ENCODE measurements at regions not wholly inside any gene's neighbourhood (a gene's known extent, or its start where the extent isn't known, plus 50 kb on each side); places are given as distances from the start of the nearest gene placed in this dataset.
"Not testable (repeated sequence)": the region's sequence is repeated elsewhere in the genome, so short reads cannot be mapped to it uniquely, and the experiment has no call there.

- no peak for DNase-seq (ENCODE audit: low read depth in 4 of 4, low spot score in 2 of 4)
Measured at GRCh38 chr4:117135634-117136354, 50.4 kb upstream of the TRAM1L1 start.

- DNase-seq (ENCODE audit: low read depth in 4 of 4, low spot score in 2 of 4) = no peak
Measured at GRCh38 chr4:117137145-117137544, 51.8 kb upstream of the TRAM1L1 start.

- not testable (repeated sequence) for DNase-seq (ENCODE audit: low read depth in 4 of 4, low spot score in 2 of 4)
Measured at GRCh38 chr4:117138732-117139131, 53.4 kb upstream of the TRAM1L1 start.

GRCh38 chr4:117154251-117154650, 68.9 kb upstream of the TRAM1L1 start:
- DNase-seq (ENCODE audit: low read depth in 4 of 4, low spot score in 2 of 4) = no peak

GRCh38 chr4:117156806-117157205, 71.4 kb upstream of the TRAM1L1 start:
- DNase-seq (ENCODE audit: low read depth in 4 of 4, low spot score in 2 of 4) = no peak

GRCh38 chr4:117157360-117157759, 72.0 kb upstream of the TRAM1L1 start:
- DNase-seq (ENCODE audit: low read depth in 4 of 4, low spot score in 2 of 4) = no peak

GRCh38 chr4:117162976-117163375, 77.6 kb upstream of the TRAM1L1 start:
- DNase-seq (ENCODE audit: low read depth in 4 of 4, low spot score in 2 of 4) = no peak

GRCh38 chr4:117164338-117164737, 79.0 kb upstream of the TRAM1L1 start:
- DNase-seq (ENCODE audit: low read depth in 4 of 4, low spot score in 2 of 4) = no peak

- DNase-seq (ENCODE audit: low read depth in 4 of 4, low spot score in 2 of 4) = not testable (repeated sequence)
Measured at GRCh38 chr4:117175369-117175768, 90.0 kb upstream of the TRAM1L1 start.

GRCh38 chr4:117203231-117203630, 117.9 kb upstream of the TRAM1L1 start:
- DNase-seq (ENCODE audit: low read depth in 4 of 4, low spot score in 2 of 4) = no peak

GRCh38 chr4:117210551-117210950, 125.2 kb upstream of the TRAM1L1 start:
- DNase-seq (ENCODE audit: low read depth in 4 of 4, low spot score in 2 of 4) = no peak

GRCh38 chr4:117224256-117224655, 138.9 kb upstream of the TRAM1L1 start:
- no peak for DNase-seq (ENCODE audit: low read depth in 4 of 4, low spot score in 2 of 4)

- no peak for DNase-seq (ENCODE audit: low read depth in 4 of 4, low spot score in 2 of 4)
Measured at GRCh38 chr4:117225471-117225870, 140.1 kb upstream of the TRAM1L1 start.

- no peak for DNase-seq (ENCODE audit: low read depth in 4 of 4, low spot score in 2 of 4)
Measured at GRCh38 chr4:117227925-117228324, 142.5 kb upstream of the TRAM1L1 start.

GRCh38 chr4:117239434-117239833, 154.1 kb upstream of the TRAM1L1 start:
- no peak for DNase-seq (ENCODE audit: low read depth in 4 of 4, low spot score in 2 of 4)

- no peak for DNase-seq (ENCODE audit: low read depth in 4 of 4, low spot score in 2 of 4)
Measured at GRCh38 chr4:117249333-117249732, 164.0 kb upstream of the TRAM1L1 start.

GRCh38 chr4:117264072-117264471, 178.7 kb upstream of the TRAM1L1 start:
- DNase-seq (ENCODE audit: low read depth in 4 of 4, low spot score in 2 of 4) = no peak

- DNase-seq (ENCODE audit: low read depth in 4 of 4, low spot score in 2 of 4) = no peak
Measured at GRCh38 chr4:117267317-117267716, 181.9 kb upstream of the TRAM1L1 start.

GRCh38 chr4:117284736-117285135, 199.4 kb upstream of the TRAM1L1 start:
- DNase-seq (ENCODE audit: low read depth in 4 of 4, low spot score in 2 of 4) = no peak

GRCh38 chr4:117293784-117294183, 208.4 kb upstream of the TRAM1L1 start:
- DNase-seq (ENCODE audit: low read depth in 4 of 4, low spot score in 2 of 4) = no peak

GRCh38 chr4:117302226-117302625, 216.8 kb upstream of the TRAM1L1 start:
- no peak for DNase-seq (ENCODE audit: low read depth in 4 of 4, low spot score in 2 of 4)

- DNase-seq (ENCODE audit: low read depth in 4 of 4, low spot score in 2 of 4) = no peak
Measured at GRCh38 chr4:117311215-117311614, 225.8 kb upstream of the TRAM1L1 start.

GRCh38 chr4:117311989-117312388, 226.6 kb upstream of the TRAM1L1 start:
- no peak for DNase-seq (ENCODE audit: low read depth in 4 of 4, low spot score in 2 of 4)
